C1 segment of cervical spinal cord (tissue), 14 donors: ENCODE measurements at regions not wholly inside any gene's neighbourhood (a gene's known extent, or its start where the extent isn't known, plus 50 kb on each side); places are given as distances from the start of the nearest gene placed in this dataset.

Experiments used
- DNase-seq, 14 donors: peaks; one replicate each; lab custom pipeline; 2025; lab: John Stamatoyannopoulos, UW

- no peak for DNase-seq
Observed at GRCh38 chr3:25349828-25350724, 78.0 kb upstream of the RARB start.

- DNase-seq = no peak
Observed at GRCh38 chr3:25350725-25351114, 77.3 kb upstream of the RARB start.

- DNase-seq = no peak
Observed at GRCh38 chr3:25354071-25354470, 74.0 kb upstream of the RARB start.

GRCh38 chr3:25355034-25355885 is 72.8 kb upstream of the RARB start:
- DNase-seq = no peak

GRCh38 chr3:25355998-25356397 is 72.1 kb upstream of the RARB start:
- no peak for DNase-seq

- DNase-seq = no peak
Observed at GRCh38 chr3:25362118-25362517, 65.9 kb upstream of the RARB start.

- no peak for DNase-seq
Observed at GRCh38 chr3:25365636-25366035, 62.4 kb upstream of the RARB start.

GRCh38 chr3:25367025-25367424 is 61.0 kb upstream of the RARB start:
- DNase-seq = no peak

- DNase-seq = no peak
Observed at GRCh38 chr3:25372167-25372566, 55.9 kb upstream of the RARB start.

- no peak for DNase-seq
Observed at GRCh38 chr3:25376340-25376739, 51.7 kb upstream of the RARB start.

- DNase-seq = no peak
Observed at GRCh38 chr3:25377042-25377441, 51.0 kb upstream of the RARB start.
